Left ventricle myocardium inferior (tissue), 1 donor: ENCODE measurements at regions not wholly inside any gene's neighbourhood (a gene's known extent, or its start where the extent isn't known, plus 50 kb on each side); places are given as distances from the start of the nearest gene placed in this dataset.

Experiments
- DNase-seq: peaks from one replicate; pipeline ENCODE4 v3.0.0-alpha.2; 2020
- H3K27ac ChIP-seq: fragments of 200-600 bp; replicated peaks from 2 replicates; pipeline ENCODE4 v1.8.0; 2021
- H3K27me3 ChIP-seq: fragments of 200-600 bp; 2 replicates; pipeline ENCODE4 v1.8.0; 2021; ENCODE audit warnings: low read depth
- H3K36me3 ChIP-seq: fragments of 200-600 bp; 2 replicates; pipeline ENCODE4 v1.8.0; 2021
- H3K4me1 ChIP-seq: fragments of 200-600 bp; 2 replicates; pipeline ENCODE4 v1.8.0; 2021
- H3K4me3 ChIP-seq: fragments of 200-600 bp; 2 replicates; pipeline ENCODE4 v1.8.0; 2021; ENCODE audit warnings: mild to moderate bottlenecking, moderate library complexity
- H3K9me3 ChIP-seq: fragments of 200-600 bp; replicated peaks from 2 replicates; pipeline ENCODE4 v1.8.0; 2021
- CTCF ChIP-seq: fragments of 200-600 bp; IDR thresholded peaks from 2 replicates; pipeline ENCODE4 v1.8.0; 2021; ENCODE audit warnings: antibody characterized with exemption, mild to moderate bottlenecking, borderline replicate concordance
- intact Hi-C: fragments of 100-400 bp; cut with micrococcal nuclease; formaldehyde crosslinking; loops from one replicate; pipeline ENCODE4 v1.11.0; 2022
- donor health status: DM: no; HTN: yes; CAD: no; lungs with severe emphysema.

- Histone ChIP-seq H3K9me3 (peaks cover 20% of the 10 kb centered on the region), H3K27me3 (no peaks in the 10 kb centered on the region), H3K4me1 (no peaks in the 10 kb centered on the region), H3K4me3 (no peak overlapping the region), H3K36me3 (no peaks in the 10 kb centered on the region), H3K27ac (no peak overlapping the region)
- no peak for DNase-seq
- intact Hi-C loops: no loop called here
- no peak for TF ChIP-seq CTCF
Observed at GRCh38 chr13:82447416-82448077, 1434.7 kb downstream of the SLITRK1 start.

- Histone ChIP-seq H3K27me3 (no peaks in the 10 kb centered on the region), H3K4me3 (no peak overlapping the region), H3K4me1 (no peaks in the 10 kb centered on the region), H3K27ac (no peak overlapping the region), H3K9me3 (peaks cover 16% of the 10 kb centered on the region), H3K36me3 (no peaks in the 10 kb centered on the region)
- no peak for TF ChIP-seq CTCF
- intact Hi-C loops: no loop called here
- no peak for DNase-seq
Observed at GRCh38 chr13:82439159-82439904, 1442.9 kb downstream of the SLITRK1 start.

- Histone ChIP-seq H3K4me3 (no peak overlapping the region), H3K9me3 (peaks cover 16% of the 10 kb centered on the region), H3K4me1 (no peaks in the 10 kb centered on the region), H3K36me3 (no peaks in the 10 kb centered on the region), H3K27me3 (no peaks in the 10 kb centered on the region), H3K27ac (no peak overlapping the region)
- intact Hi-C loops: no loop called here
- TF ChIP-seq CTCF: no peak
- no peak for DNase-seq
Observed at GRCh38 chr13:82438320-82438719, 1444.0 kb downstream of the SLITRK1 start.

GRCh38 chr13:82436099-82436585, 1446.1 kb downstream of the SLITRK1 start:
- Histone ChIP-seq H3K27me3 (no peaks in the 10 kb centered on the region), H3K4me3 (no peak overlapping the region), H3K4me1 (no peaks in the 10 kb centered on the region), H3K36me3 (no peaks in the 10 kb centered on the region), H3K27ac (no peak overlapping the region), H3K9me3 (peaks cover 16% of the 10 kb centered on the region)
- no peak for DNase-seq
- TF ChIP-seq CTCF: no peak
- intact Hi-C loops: no loop called here

GRCh38 chr13:82432949-82433348, 1449.3 kb downstream of the SLITRK1 start:
- Histone ChIP-seq H3K4me1 (no peaks in the 10 kb centered on the region), H3K9me3 (peaks cover 1% of the 10 kb centered on the region), H3K27ac (no peak overlapping the region), H3K4me3 (no peak overlapping the region), H3K36me3 (no peaks in the 10 kb centered on the region), H3K27me3 (no peaks in the 10 kb centered on the region)
- no peak for DNase-seq
- no peak for TF ChIP-seq CTCF
- intact Hi-C loops: no loop called here
